ENCODE measurements at regions not wholly inside any gene's neighbourhood (a gene's known extent, or its start where the extent isn't known, plus 50 kb on each side); places are given as distances from the start of the nearest gene placed in this dataset.

GRCh38 chr15:95912728-95913127 is 417.8 kb upstream of the NR2F2 start:
- no peak for TF ChIP-seq EZH2 (optimal IDR thresholded peaks at IDR 0.05; ENCODE audit: low read depth, low read length)
- no peak for TF ChIP-seq EZH2phosphoT487 (IDR thresholded peaks at IDR 0.05; ENCODE audit: low read length)
- no peak for TF ChIP-seq CTCF (IDR thresholded peaks at IDR 0.05; ENCODE audit: low read length)
- Histone ChIP-seq H3K79me2 (ENCODE audit: low read length) (no peaks in the 10 kb centered on the region), H3K27me3 (replicated peaks; ENCODE audit: insufficient read depth, low read length) (no peaks in the 10 kb centered on the region), H3K4me1 (ENCODE audit: low read length) (no peaks in the 10 kb centered on the region), H3K36me3 (replicated peaks; ENCODE audit: insufficient read depth, low read length) (no peaks in the 10 kb centered on the region), H3F3A (ENCODE audit: insufficient read depth, low read length) (no peaks in the 10 kb centered on the region), H3K9ac (ENCODE audit: low read length) (no peak overlapping the region), H4K20me1 (ENCODE audit: insufficient read depth, low read length) (no peaks in the 10 kb centered on the region), H3K4me2 (ENCODE audit: low read depth, low read length) (no peak overlapping the region), H3K4me3 (ENCODE audit: low read length) (no peak overlapping the region), H2AFZ (ENCODE audit: low read length) (no peak overlapping the region), H3K9me3 (replicated peaks; ENCODE audit: insufficient read depth, low read length) (no peaks in the 10 kb centered on the region), H3K9me2 (replicated peaks; ENCODE audit: insufficient read depth, low read length) (no peaks in the 10 kb centered on the region), H3K27ac (ENCODE audit: low read length) (no peak overlapping the region)
- no peak for DNase-seq

GRCh38 chr15:95916568-95916967 is 413.9 kb upstream of the NR2F2 start:
- Histone ChIP-seq H3K79me2 (ENCODE audit: low read length) (no peaks in the 10 kb centered on the region), H3K4me3 (ENCODE audit: low read length) (no peak overlapping the region), H3K27me3 (replicated peaks; ENCODE audit: insufficient read depth, low read length) (no peaks in the 10 kb centered on the region), H3K9ac (ENCODE audit: low read length) (no peak overlapping the region), H3K36me3 (replicated peaks; ENCODE audit: insufficient read depth, low read length) (no peaks in the 10 kb centered on the region), H2AFZ (ENCODE audit: low read length) (no peak overlapping the region), H3K27ac (ENCODE audit: low read length) (no peak overlapping the region), H3K4me2 (ENCODE audit: low read depth, low read length) (no peak overlapping the region), H3K9me2 (replicated peaks; ENCODE audit: insufficient read depth, low read length) (no peaks in the 10 kb centered on the region), H3K9me3 (replicated peaks; ENCODE audit: insufficient read depth, low read length) (no peaks in the 10 kb centered on the region), H3F3A (ENCODE audit: insufficient read depth, low read length) (no peaks in the 10 kb centered on the region), H3K4me1 (ENCODE audit: low read length) (no peaks in the 10 kb centered on the region), H4K20me1 (ENCODE audit: insufficient read depth, low read length) (no peaks in the 10 kb centered on the region)
- no peak for DNase-seq
- TF ChIP-seq EZH2phosphoT487 (IDR thresholded peaks at IDR 0.05; ENCODE audit: low read length) (no peak), EZH2 (optimal IDR thresholded peaks at IDR 0.05; ENCODE audit: low read depth, low read length) (no peak)

- H4K20me1 ChIP-seq (ENCODE audit: insufficient read depth, low read length): no peaks in the 10 kb centered on the region
- H3K4me3 ChIP-seq (ENCODE audit: low read length): no peak overlapping the region
- no peaks in the 10 kb centered on the region for H3K4me1 ChIP-seq (ENCODE audit: low read length)
- no peak for TF ChIP-seq EZH2 (optimal IDR thresholded peaks at IDR 0.05; ENCODE audit: low read depth, low read length)
- no peak for TF ChIP-seq EZH2phosphoT487 (IDR thresholded peaks at IDR 0.05; ENCODE audit: low read length)
- TF ChIP-seq CTCF (IDR thresholded peaks at IDR 0.05; ENCODE audit: low read length): no peak
- H3K79me2 ChIP-seq (ENCODE audit: low read length): no peaks in the 10 kb centered on the region
- H3K27ac ChIP-seq (ENCODE audit: low read length): no peak overlapping the region
- no peak overlapping the region for H2AFZ ChIP-seq (ENCODE audit: low read length)
- no peaks in the 10 kb centered on the region for H3F3A ChIP-seq (ENCODE audit: insufficient read depth, low read length)
- H3K9me2 ChIP-seq (replicated peaks; ENCODE audit: insufficient read depth, low read length): no peaks in the 10 kb centered on the region
- H3K36me3 ChIP-seq (replicated peaks; ENCODE audit: insufficient read depth, low read length): no peaks in the 10 kb centered on the region
- H3K9me3 ChIP-seq (replicated peaks; ENCODE audit: insufficient read depth, low read length): no peaks in the 10 kb centered on the region
- no peak for DNase-seq
- H3K4me2 ChIP-seq (ENCODE audit: low read depth, low read length): no peak overlapping the region
- no peak overlapping the region for H3K9ac ChIP-seq (ENCODE audit: low read length)
- no peaks in the 10 kb centered on the region for H3K27me3 ChIP-seq (replicated peaks; ENCODE audit: insufficient read depth, low read length)
Measured at GRCh38 chr15:95918525-95918924, 412.0 kb upstream of the NR2F2 start.

GRCh38 chr15:95919460-95919859 is 411.0 kb upstream of the NR2F2 start:
- Histone ChIP-seq H4K20me1 (ENCODE audit: insufficient read depth, low read length) (no peaks in the 10 kb centered on the region), H3K36me3 (replicated peaks; ENCODE audit: insufficient read depth, low read length) (no peaks in the 10 kb centered on the region), H3K4me1 (ENCODE audit: low read length) (no peaks in the 10 kb centered on the region), H3K9ac (ENCODE audit: low read length) (no peak overlapping the region), H2AFZ (ENCODE audit: low read length) (no peak overlapping the region), H3K4me2 (ENCODE audit: low read depth, low read length) (no peak overlapping the region), H3K79me2 (ENCODE audit: low read length) (no peaks in the 10 kb centered on the region), H3K4me3 (ENCODE audit: low read length) (no peak overlapping the region), H3K27ac (ENCODE audit: low read length) (no peak overlapping the region), H3K9me3 (replicated peaks; ENCODE audit: insufficient read depth, low read length) (no peaks in the 10 kb centered on the region), H3K27me3 (replicated peaks; ENCODE audit: insufficient read depth, low read length) (no peaks in the 10 kb centered on the region), H3K9me2 (replicated peaks; ENCODE audit: insufficient read depth, low read length) (no peaks in the 10 kb centered on the region), H3F3A (ENCODE audit: insufficient read depth, low read length) (no peaks in the 10 kb centered on the region)
- DNase-seq: no peak
- TF ChIP-seq CTCF (IDR thresholded peaks at IDR 0.05; ENCODE audit: low read length) (no peak), EZH2 (optimal IDR thresholded peaks at IDR 0.05; ENCODE audit: low read depth, low read length) (no peak), EZH2phosphoT487 (IDR thresholded peaks at IDR 0.05; ENCODE audit: low read length) (no peak)

All from MM.1S (cell line).